OCI-LY7 (cell line): ENCODE measurements at regions not wholly inside any gene's neighbourhood (a gene's known extent, or its start where the extent isn't known, plus 50 kb on each side); places are given as distances from the start of the nearest gene placed in this dataset.
"Not testable (repeated sequence)": the region's sequence is repeated elsewhere in the genome, so short reads cannot be mapped to it uniquely, and the experiment has no call there.

Experiments used
- BruUV-seq: library from RNA; stranded (reverse); fragments of 400-500 nt; replicated peaks from 2 replicates; lab custom pipeline; 2021; lab: Mats Ljungman, UMichigan
- CTCF ChIA-PET: fragments of 300-600 bp; sonication (Branson Sonifier 250); formaldehyde crosslinking; loops from one replicate; lab custom pipeline; 2022; ENCODE audit warnings: antibody characterized with exemption; ENCODE audit not compliant: unreplicated experiment; lab: Charles Lee
- POLR2A ChIA-PET: fragments of 300-600 bp; sonication (Branson Sonifier 250); formaldehyde crosslinking; loops from one replicate; lab custom pipeline; 2022; ENCODE audit warnings: antibody characterized with exemption; lab: Charles Lee
- DNase-seq: peaks from one replicate; pipeline ENCODE4 v3.0.0-alpha.2; 2015; ENCODE audit warnings: low spot score
- H2AFZ ChIP-seq: fragments of 200-600 bp; sonication (generic), shearing (Covaris generic); 2 replicates; pipeline ENCODE4 v1.6.1; 2014; ENCODE audit warnings: mild to moderate bottlenecking, antibody characterized with exemption, low read length, moderate library complexity
- H3K27ac ChIP-seq: fragments of 200-600 bp; sonication (generic); 2 replicates; pipeline ENCODE4 v1.5.1; 2014; ENCODE audit warnings: mixed run types, low read depth, mild to moderate bottlenecking, moderate library complexity, low read length, inconsistent platforms; ENCODE audit not compliant: poor library complexity, severe bottlenecking
- H3K36me3 ChIP-seq: fragments of 200-600 bp; sonication (generic); 2 replicates; pipeline ENCODE4 v1.6.1; 2014; ENCODE audit warnings: mild to moderate bottlenecking, antibody characterized with exemption, low read length, moderate library complexity, mixed read lengths; ENCODE audit not compliant: insufficient read depth
- H3K4me1 ChIP-seq: fragments of 200-600 bp; sonication (generic); 2 replicates; pipeline ENCODE4 v1.5.1; 2014; ENCODE audit warnings: mild to moderate bottlenecking, low read length; ENCODE audit not compliant: insufficient read depth, poor library complexity, severe bottlenecking
- H3K4me2 ChIP-seq: fragments of 200-600 bp; sonication (generic); 2 replicates; pipeline ENCODE4 v1.6.1; 2014; ENCODE audit warnings: mild to moderate bottlenecking, low read length
- H3K4me3 ChIP-seq: fragments of 200-600 bp; sonication (generic); 2 replicates; pipeline ENCODE4 v1.5.1; 2014; ENCODE audit warnings: mild to moderate bottlenecking, low read depth, low read length; ENCODE audit not compliant: poor library complexity, severe bottlenecking
- H3K79me2 ChIP-seq: fragments of 200-600 bp; sonication (generic); 2 replicates; pipeline ENCODE4 v1.6.1; 2016; ENCODE audit warnings: low read depth, mild to moderate bottlenecking, low read length, moderate library complexity, mixed read lengths; ENCODE audit not compliant: insufficient read depth
- H3K9me2 ChIP-seq: fragments of 200-600 bp; sonication (generic); 2 replicates; pipeline ENCODE4 v1.6.1; 2016; ENCODE audit warnings: mild to moderate bottlenecking, low read length, mixed read lengths; ENCODE audit not compliant: insufficient read depth
- H3K9me3 ChIP-seq: fragments of 200-600 bp; sonication (generic); 2 replicates; pipeline ENCODE4 v1.6.1; 2014; ENCODE audit warnings: mild to moderate bottlenecking, mixed run types, low read length, mixed read lengths
- H4K20me1 ChIP-seq: fragments of 200-600 bp; sonication (generic); 2 replicates; pipeline ENCODE4 v1.6.1; 2014; ENCODE audit warnings: mild to moderate bottlenecking, antibody characterized with exemption, low read length, moderate library complexity, mixed read lengths; ENCODE audit not compliant: insufficient read depth
- EZH2phosphoT487 ChIP-seq: fragments of 200-600 bp; sonication (generic); IDR thresholded peaks from 2 replicates; pipeline ENCODE4 v1.6.1; 2018; ENCODE audit warnings: low read depth, borderline replicate concordance, mild to moderate bottlenecking, mixed run types, antibody characterized with exemption, low read length, moderate library complexity, mixed read lengths
- intact Hi-C: fragments of 100-400 bp; cut with micrococcal nuclease; formaldehyde crosslinking; loops from one replicate; pipeline ENCODE4 v1.10.0; 2022; ENCODE audit not compliant: unreplicated experiment
- TF ChIP-seq, protein P1 (sequence below): fragments of 200-600 bp; sonication (generic); conservative IDR thresholded peaks from 2 replicates; pipeline ENCODE4 v1.5.1; 2014; ENCODE audit warnings: mild to moderate bottlenecking, antibody characterized with exemption, low read length, moderate library complexity, mixed read lengths

DNA sequence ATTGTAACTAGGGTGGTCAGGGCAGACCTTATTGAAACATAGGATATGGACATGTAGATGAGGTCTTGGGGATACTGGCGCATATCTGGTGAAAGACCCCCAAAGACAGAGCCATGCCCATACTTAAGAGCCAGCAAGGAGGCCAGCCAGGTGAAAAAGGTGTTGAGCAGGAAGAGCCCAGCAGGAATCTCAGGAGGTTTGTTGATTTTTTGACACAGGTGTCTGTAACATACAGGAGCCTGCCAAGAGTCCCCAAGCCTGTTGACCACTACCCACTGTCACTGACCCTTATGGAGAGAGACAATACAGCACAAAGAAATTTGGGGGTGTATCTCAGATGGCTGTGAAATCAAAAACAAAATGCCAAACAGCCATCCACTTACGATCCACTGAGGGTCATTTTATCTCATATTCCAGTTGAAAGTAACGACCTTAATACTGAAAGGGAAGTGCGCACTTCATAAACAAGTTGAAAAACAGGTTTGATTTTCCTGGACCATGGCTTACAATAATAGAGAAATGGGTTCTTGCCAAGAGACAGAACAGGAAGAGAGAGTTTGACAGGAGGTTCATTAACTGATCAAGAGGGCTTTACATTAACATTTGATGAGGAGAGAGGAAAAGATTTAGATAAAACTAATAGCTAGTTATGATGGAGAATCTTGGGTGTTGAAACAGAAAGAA is 163.6 kb downstream of the GLUL start:
- BruUV-seq, result no TSS peak
- DNase-seq, result no peak
- Histone ChIP-seq H3K36me3 (no peaks in the 10 kb centered on the region), H2AFZ (no peak overlapping the region), H3K79me2 (no peaks in the 10 kb centered on the region), H4K20me1 (no peaks in the 10 kb centered on the region), H3K4me1 (no peaks in the 10 kb centered on the region), H3K4me2 (no peak overlapping the region), H3K9me2 (no peaks in the 10 kb centered on the region), H3K27ac (no peak overlapping the region), H3K9me3 (no peaks in the 10 kb centered on the region), H3K4me3 (no peak overlapping the region)
- ChIA-PET POLR2A (no interaction called here), CTCF (no interaction called here)
- intact Hi-C loops, result no loop called here
- TF ChIP-seq, protein P1, sequence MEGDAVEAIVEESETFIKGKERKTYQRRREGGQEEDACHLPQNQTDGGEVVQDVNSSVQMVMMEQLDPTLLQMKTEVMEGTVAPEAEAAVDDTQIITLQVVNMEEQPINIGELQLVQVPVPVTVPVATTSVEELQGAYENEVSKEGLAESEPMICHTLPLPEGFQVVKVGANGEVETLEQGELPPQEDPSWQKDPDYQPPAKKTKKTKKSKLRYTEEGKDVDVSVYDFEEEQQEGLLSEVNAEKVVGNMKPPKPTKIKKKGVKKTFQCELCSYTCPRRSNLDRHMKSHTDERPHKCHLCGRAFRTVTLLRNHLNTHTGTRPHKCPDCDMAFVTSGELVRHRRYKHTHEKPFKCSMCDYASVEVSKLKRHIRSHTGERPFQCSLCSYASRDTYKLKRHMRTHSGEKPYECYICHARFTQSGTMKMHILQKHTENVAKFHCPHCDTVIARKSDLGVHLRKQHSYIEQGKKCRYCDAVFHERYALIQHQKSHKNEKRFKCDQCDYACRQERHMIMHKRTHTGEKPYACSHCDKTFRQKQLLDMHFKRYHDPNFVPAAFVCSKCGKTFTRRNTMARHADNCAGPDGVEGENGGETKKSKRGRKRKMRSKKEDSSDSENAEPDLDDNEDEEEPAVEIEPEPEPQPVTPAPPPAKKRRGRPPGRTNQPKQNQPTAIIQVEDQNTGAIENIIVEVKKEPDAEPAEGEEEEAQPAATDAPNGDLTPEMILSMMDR, result no peak
- TF ChIP-seq EZH2phosphoT487, result no peak

DNA sequence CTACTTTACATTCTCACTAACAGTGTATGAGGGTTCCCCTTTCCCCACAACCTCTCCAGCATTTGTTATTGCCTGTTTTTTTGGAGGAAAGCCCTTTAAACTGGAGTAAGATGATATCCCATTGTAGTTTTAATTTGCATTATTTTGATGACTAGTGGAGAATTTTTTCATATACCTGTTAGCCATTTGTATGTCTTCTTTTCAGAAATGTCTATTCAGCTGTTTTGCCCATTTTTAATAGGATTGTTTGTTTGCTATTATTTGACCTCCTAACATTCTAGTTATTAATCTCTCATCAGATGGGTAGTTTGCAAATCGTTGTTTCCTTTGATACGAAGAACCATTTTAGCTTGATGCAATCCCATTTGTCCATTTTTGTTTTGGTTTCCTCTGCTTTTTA is 165.0 kb downstream of the GLUL start:
- intact Hi-C loops, result no loop called here
- H3K9me2 ChIP-seq, result no peaks in the 10 kb centered on the region
- no TSS peak for BruUV-seq

DNA sequence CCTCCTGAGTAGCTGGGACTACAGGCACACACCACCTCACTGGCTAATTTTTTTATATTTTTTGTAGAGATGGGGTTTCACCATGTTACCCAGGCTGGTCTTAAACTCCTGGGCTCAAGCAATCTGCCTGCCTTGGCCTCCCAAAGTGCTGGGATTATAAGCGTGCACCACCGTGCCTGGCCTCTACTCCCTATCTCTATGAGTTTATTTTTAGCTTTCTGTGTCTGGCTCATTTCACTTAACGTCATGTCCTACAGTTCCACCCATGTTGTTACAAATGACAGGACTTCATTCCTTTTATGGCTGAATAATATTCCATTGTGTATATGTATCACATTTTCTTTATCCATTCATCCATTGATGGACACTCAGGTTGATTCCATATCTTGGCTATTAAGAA is 164.2 kb upstream of the ZNF648 start:
- H3K27ac ChIP-seq, DNase-seq, CTCF ChIA-PET, POLR2A ChIA-PET, H3K9me3 ChIP-seq, intact Hi-C loops, H3K36me3 ChIP-seq, H3K4me1 ChIP-seq, H3K4me2 ChIP-seq, H3K79me2 ChIP-seq, H3K4me3 ChIP-seq, H2AFZ ChIP-seq, H4K20me1 ChIP-seq, BruUV-seq, H3K9me2 ChIP-seq: not testable (repeated sequence)

More for the DNA sequence above, 165.0 kb downstream of the GLUL start:
- Histone ChIP-seq H3K4me2 (no peak overlapping the region), H3K27ac (no peak overlapping the region), H3K4me3 (no peak overlapping the region), H3K4me1 (no peaks in the 10 kb centered on the region), H3K36me3 (no peaks in the 10 kb centered on the region), H3K9me3 (no peaks in the 10 kb centered on the region), H4K20me1 (no peaks in the 10 kb centered on the region), H3K79me2 (no peaks in the 10 kb centered on the region), H2AFZ (no peak overlapping the region)
- TF ChIP-seq, protein P1, result no peak
- no peak for TF ChIP-seq EZH2phosphoT487
- DNase-seq, result no peak
- ChIA-PET POLR2A (no interaction called here), CTCF (no interaction called here)

DNA sequence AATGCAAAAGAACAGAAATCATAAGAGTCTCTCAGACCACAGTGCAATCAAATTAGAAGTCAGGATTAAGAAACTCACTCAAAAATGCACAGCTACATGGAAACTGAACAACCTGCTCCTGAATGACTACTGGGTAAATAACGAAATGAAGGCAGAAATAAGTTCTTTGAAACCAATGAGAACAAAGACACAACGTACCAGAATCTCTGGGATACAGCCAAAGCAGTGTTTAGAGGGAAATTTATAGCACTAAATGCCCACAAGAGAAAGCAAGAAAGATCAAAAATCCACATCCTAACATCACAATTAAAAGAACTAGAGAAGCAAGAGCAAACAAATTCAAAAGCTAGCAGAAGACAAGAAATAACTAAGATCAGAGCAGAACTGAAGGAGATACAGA is 160.5 kb upstream of the ZNF648 start:
- H3K4me2 ChIP-seq, H3K4me1 ChIP-seq, CTCF ChIA-PET, POLR2A ChIA-PET, intact Hi-C loops, H3K4me3 ChIP-seq, DNase-seq, H3K9me2 ChIP-seq, H4K20me1 ChIP-seq, H3K9me3 ChIP-seq, H2AFZ ChIP-seq, H3K27ac ChIP-seq, BruUV-seq, H3K36me3 ChIP-seq, H3K79me2 ChIP-seq: not testable (repeated sequence)

DNA sequence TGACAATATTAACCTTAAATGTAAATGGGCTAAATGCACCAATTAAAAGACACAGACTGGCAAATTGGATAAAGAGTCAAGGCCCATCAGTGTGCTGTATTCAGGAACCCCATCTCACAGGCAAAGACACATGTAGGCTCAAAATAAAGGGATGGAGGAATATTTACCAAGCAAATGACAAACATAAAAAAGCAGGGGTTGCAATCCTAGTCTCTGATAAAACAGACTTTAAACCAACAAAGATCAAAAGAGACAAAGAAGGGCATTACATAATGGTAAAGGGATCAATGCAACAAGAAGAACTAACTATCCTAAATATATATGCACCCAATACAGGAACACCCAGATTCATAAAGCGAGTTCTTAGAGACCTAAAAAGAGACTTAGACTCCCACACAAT is 159.9 kb upstream of the ZNF648 start:
- CTCF ChIA-PET, H4K20me1 ChIP-seq, intact Hi-C loops, H3K9me2 ChIP-seq, H3K36me3 ChIP-seq, H3K27ac ChIP-seq, H3K79me2 ChIP-seq, POLR2A ChIA-PET, H3K9me3 ChIP-seq, H3K4me2 ChIP-seq, BruUV-seq, DNase-seq, H3K4me3 ChIP-seq, H2AFZ ChIP-seq, H3K4me1 ChIP-seq: not testable (repeated sequence)
